ENCODE measurements at regions not wholly inside any gene's neighbourhood (a gene's known extent, or its start where the extent isn't known, plus 50 kb on each side); places are given as distances from the start of the nearest gene placed in this dataset.

DNA sequence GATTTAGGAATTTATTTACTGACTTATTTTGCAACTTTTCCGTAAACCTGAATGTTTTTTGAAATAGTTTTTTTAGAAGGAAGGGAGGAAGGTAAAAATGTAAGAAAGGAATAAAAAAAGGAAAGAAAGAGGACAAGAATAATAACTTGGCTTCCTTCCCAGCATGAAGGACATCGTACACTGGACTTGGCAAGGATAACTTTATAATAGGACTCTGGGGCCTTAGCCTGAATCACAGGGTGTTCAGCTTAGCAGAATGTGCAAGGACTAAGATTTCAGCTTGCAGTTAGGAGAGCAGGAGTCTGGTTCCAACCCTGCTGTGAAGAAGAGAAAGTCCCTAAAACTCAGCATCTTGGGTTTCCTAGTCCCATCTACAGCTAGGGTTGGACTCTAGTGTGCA lies 1053.3 kb downstream of the VRK1 start:
- Histone ChIP-seq H3K4me2 (ENCODE audit: insufficient read depth, low read length) (no peak overlapping the region), H3K4me1 (ENCODE audit: control insufficient read depth, extremely low read depth, insufficient read depth, low read length) (no peaks in the 10 kb centered on the region), H4K20me1 (replicated peaks; ENCODE audit: control insufficient read depth, extremely low read depth, insufficient read depth, low read length) (no peaks in the 10 kb centered on the region), H3K9me1 (replicated peaks; ENCODE audit: control insufficient read depth, extremely low read depth, insufficient read depth, low read length) (no peaks in the 10 kb centered on the region), H3K9me3 (replicated peaks; ENCODE audit: control insufficient read depth, insufficient read depth, low read length) (peaks cover 9% of the 10 kb centered on the region), H2AFZ (ENCODE audit: low read depth, low read length) (no peak overlapping the region), H3K36me3 (ENCODE audit: control insufficient read depth in 2 of 2, extremely low read depth in 1 of 2, insufficient read depth in 2 of 2, low read length in 2 of 2) (no peaks in the 10 kb centered on the region), H3K4me3 (replicated peaks in 1 of 3; ENCODE audit: insufficient read depth in 1 of 3, low read depth in 1 of 3, low read length in 3 of 3) (no peak overlapping the region), H3K27me3 (ENCODE audit: control insufficient read depth in 2 of 2, insufficient read depth in 2 of 2, low read length in 2 of 2) (no peaks in the 10 kb centered on the region), H3K9ac (replicated peaks; ENCODE audit: extremely low read depth, insufficient read depth, low read length) (no peak overlapping the region), H3K27ac (ENCODE audit: insufficient read depth, low read depth, low read length) (no peak overlapping the region), H3K79me2 (ENCODE audit: control insufficient read depth, insufficient read depth, low read length) (no peaks in the 10 kb centered on the region)
- FAIRE-seq (no peak), DNase-seq (ENCODE audit: low read depth, low spot score) (no peak)
- dilution Hi-C loops (cut with MboI; ENCODE audit: extremely low pct_ligation_motif_present, low sequenced_read_pairs) (no loop called here), intact Hi-C loops (cut with micrococcal nuclease) (no loop called here)
- ChIA-PET POLR2A (no interaction called here), CTCF (no interaction called here)
- no TSS peak for BruUV-seq (replicated peaks)
- TF ChIP-seq POLR2AphosphoS5 (IDR thresholded peaks at IDR 0.05; ENCODE audit: insufficient read depth, low read depth, low read length) (no peak), MYC (IDR thresholded peaks at IDR 0.05; ENCODE audit: low read depth, low read length) (no peak), EZH2 (IDR thresholded peaks at IDR 0.05; ENCODE audit: borderline replicate concordance, low read depth, low read length, severe bottlenecking) (no peak), POLR2A (IDR thresholded peaks at IDR 0.05; ENCODE audit: low read depth, low read length) (no peak), GATA2 (IDR thresholded peaks at IDR 0.05; ENCODE audit: insufficient read depth, insufficient read length, low read depth, low read length) (no peak), JUN (IDR thresholded peaks at IDR 0.05; ENCODE audit: borderline replicate concordance, insufficient read depth, insufficient read length, low read depth) (no peak), FOS (IDR thresholded peaks at IDR 0.05; ENCODE audit: borderline replicate concordance, insufficient read depth, low read length) (no peak)
- TF ChIP-seq, protein P1, sequence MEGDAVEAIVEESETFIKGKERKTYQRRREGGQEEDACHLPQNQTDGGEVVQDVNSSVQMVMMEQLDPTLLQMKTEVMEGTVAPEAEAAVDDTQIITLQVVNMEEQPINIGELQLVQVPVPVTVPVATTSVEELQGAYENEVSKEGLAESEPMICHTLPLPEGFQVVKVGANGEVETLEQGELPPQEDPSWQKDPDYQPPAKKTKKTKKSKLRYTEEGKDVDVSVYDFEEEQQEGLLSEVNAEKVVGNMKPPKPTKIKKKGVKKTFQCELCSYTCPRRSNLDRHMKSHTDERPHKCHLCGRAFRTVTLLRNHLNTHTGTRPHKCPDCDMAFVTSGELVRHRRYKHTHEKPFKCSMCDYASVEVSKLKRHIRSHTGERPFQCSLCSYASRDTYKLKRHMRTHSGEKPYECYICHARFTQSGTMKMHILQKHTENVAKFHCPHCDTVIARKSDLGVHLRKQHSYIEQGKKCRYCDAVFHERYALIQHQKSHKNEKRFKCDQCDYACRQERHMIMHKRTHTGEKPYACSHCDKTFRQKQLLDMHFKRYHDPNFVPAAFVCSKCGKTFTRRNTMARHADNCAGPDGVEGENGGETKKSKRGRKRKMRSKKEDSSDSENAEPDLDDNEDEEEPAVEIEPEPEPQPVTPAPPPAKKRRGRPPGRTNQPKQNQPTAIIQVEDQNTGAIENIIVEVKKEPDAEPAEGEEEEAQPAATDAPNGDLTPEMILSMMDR (IDR thresholded peaks at IDR 0.05; ENCODE audit: extremely low read depth in 1 of 2, insufficient read depth in 1 of 2, low read depth in 1 of 2, low read length in 2 of 2) = no peak
- TF ChIP-seq, protein P2, sequence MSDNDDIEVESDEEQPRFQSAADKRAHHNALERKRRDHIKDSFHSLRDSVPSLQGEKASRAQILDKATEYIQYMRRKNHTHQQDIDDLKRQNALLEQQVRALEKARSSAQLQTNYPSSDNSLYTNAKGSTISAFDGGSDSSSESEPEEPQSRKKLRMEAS (IDR thresholded peaks at IDR 0.05; ENCODE audit: insufficient read depth, insufficient read length) = no peak
